Body of pancreas (tissue), 4 donors: ENCODE measurements at regions not wholly inside any gene's neighbourhood (a gene's known extent, or its start where the extent isn't known, plus 50 kb on each side); places are given as distances from the start of the nearest gene placed in this dataset.

Experiments used
- POLR2A ChIP-seq, 3 donors: fragments of 450-650 bp; IDR thresholded peaks; one replicate each; pipeline ENCODE4 v1.6.1; 2016; ENCODE audit warnings: antibody characterized with exemption in 3 of 3, mild to moderate bottlenecking in 2 of 3
- TF ChIP-seq, protein P1 (sequence below), 7 experiments: fragments of 450-650 bp in 4 of 7; fragments of 200-600 bp in 3 of 7; sonication (generic) in 3 of 7; IDR thresholded peaks; one replicate each; pipeline ENCODE4 v1.5.1; 2016 to 2019; ENCODE audit warnings: antibody characterized with exemption in 7 of 7

DNA sequence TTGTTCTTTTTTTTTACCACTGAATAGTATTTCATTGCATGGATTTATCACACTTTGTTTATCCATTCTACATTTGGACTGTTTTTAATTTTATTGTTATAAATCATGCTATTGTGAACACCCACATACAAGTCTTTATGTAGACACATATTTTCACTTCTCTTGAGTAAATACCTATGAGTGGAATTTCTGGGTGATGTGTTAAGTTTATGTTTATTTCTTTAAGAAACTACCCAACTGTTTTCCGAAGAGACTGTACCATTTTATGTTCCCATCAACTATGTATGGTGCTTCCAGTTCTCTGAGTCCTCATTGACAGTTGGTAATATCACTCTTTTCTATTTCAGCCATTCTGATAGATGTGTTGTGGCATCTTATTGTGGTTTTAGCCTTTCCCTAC lies 54.0 kb downstream of the RIN2 start:
- TF ChIP-seq POLR2A (IDR thresholded peaks at IDR 0.05), result no peak
- TF ChIP-seq, protein P1, sequence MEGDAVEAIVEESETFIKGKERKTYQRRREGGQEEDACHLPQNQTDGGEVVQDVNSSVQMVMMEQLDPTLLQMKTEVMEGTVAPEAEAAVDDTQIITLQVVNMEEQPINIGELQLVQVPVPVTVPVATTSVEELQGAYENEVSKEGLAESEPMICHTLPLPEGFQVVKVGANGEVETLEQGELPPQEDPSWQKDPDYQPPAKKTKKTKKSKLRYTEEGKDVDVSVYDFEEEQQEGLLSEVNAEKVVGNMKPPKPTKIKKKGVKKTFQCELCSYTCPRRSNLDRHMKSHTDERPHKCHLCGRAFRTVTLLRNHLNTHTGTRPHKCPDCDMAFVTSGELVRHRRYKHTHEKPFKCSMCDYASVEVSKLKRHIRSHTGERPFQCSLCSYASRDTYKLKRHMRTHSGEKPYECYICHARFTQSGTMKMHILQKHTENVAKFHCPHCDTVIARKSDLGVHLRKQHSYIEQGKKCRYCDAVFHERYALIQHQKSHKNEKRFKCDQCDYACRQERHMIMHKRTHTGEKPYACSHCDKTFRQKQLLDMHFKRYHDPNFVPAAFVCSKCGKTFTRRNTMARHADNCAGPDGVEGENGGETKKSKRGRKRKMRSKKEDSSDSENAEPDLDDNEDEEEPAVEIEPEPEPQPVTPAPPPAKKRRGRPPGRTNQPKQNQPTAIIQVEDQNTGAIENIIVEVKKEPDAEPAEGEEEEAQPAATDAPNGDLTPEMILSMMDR (IDR thresholded peaks at IDR 0.05), result no peak
